ENCODE measurements at regions not wholly inside any gene's neighbourhood (a gene's known extent, or its start where the extent isn't known, plus 50 kb on each side); places are given as distances from the start of the nearest gene placed in this dataset.

GRCh38 chr15:31867536-31868442 is 162.5 kb upstream of the CHRNA7 start:
- H3K9me3 ChIP-seq, result no peaks in the 10 kb centered on the region
- 30 to 33% methylated on average over 23 to 24 of the region's 24 CpGs for WGBS, 2 donors
- no peak for DNase-seq (ENCODE audit: low spot score in 2 of 2)
- H3K4me3 ChIP-seq, result no peak overlapping the region
- peaks cover 0 to 12% (median 7%) of the 10 kb centered on the region in 4 donors for H3K4me1 ChIP-seq
- peak; percentile 46 to 76 (median 75) for TF ChIP-seq CTCF (IDR thresholded peaks at IDR 0.05)
- no peak for TF ChIP-seq EP300 (IDR thresholded peaks at IDR 0.05)
- H3K27ac ChIP-seq, result no peak overlapping the region
- H3K36me3 ChIP-seq, result no peaks in the 10 kb centered on the region
- no peaks in the 10 kb centered on the region for H3K27me3 ChIP-seq

- Histone ChIP-seq H3K9me3 (no peaks in the 10 kb centered on the region), H3K36me3 (no peaks in the 10 kb centered on the region), H3K27ac (peak overlapping the region in 1 of 4 donors; percentile 81), H3K27me3 (no peaks in the 10 kb centered on the region), H3K4me3 (peak overlapping the region; percentile 8 to 72 (median 45)), H3K4me1 (peaks cover 0 to 12% (median 7%) of the 10 kb centered on the region in 4 donors)
- DNase-seq (ENCODE audit: low spot score in 2 of 2), result no peak
- TF ChIP-seq CTCF (IDR thresholded peaks at IDR 0.05) (no peak), EP300 (IDR thresholded peaks at IDR 0.05) (no peak), POLR2A (IDR thresholded peaks at IDR 0.05) (no peak)
- WGBS, 2 donors, result 4 to 5% methylated on average over 3 to 31 of the region's 60 CpGs
These were observed 160.5 kb upstream of the CHRNA7 start for GRCh38 chr15:31869686-31870307.

- Histone ChIP-seq H3K9me3 (no peaks in the 10 kb centered on the region), H3K4me1 (peaks cover 0 to 12% (median 7%) of the 10 kb centered on the region in 4 donors), H3K27me3 (no peaks in the 10 kb centered on the region), H3K27ac (peak within 1 kb of the TSS; percentile 54 to 84 (median 78)), H3K36me3 (no peaks in the 10 kb centered on the region), H3K4me3 (peak within 1 kb of the TSS; percentile 54 to 72 (median 67))
- peak in 1 of 2 donors; percentile 38 for TF ChIP-seq EP300 (IDR thresholded peaks at IDR 0.05)
- TF ChIP-seq POLR2A (IDR thresholded peaks at IDR 0.05), result peak in 1 of 2 donors; percentile 46
- TF ChIP-seq CTCF (IDR thresholded peaks at IDR 0.05), result no peak
- DNase-seq (ENCODE audit: low spot score in 2 of 2), result peak; percentile 69 to 71
- 0 to 2% methylated on average over 12 to 46 of the region's 122 CpGs for WGBS, 2 donors
These were observed 159.8 kb upstream of the CHRNA7 start, which contains the start of gene OTUD7A for GRCh38 chr15:31870328-31871165. Gene OTUD7A (minus strand): TSS chr15:31870673.

GRCh38 chr15:31871166-31871886 is 159.0 kb upstream of the CHRNA7 start:
- TF ChIP-seq EP300 (IDR thresholded peaks at IDR 0.05) (no peak), CTCF (IDR thresholded peaks at IDR 0.05) (no peak), POLR2A (IDR thresholded peaks at IDR 0.05) (no peak)
- Histone ChIP-seq H3K36me3 (no peaks in the 10 kb centered on the region), H3K9me3 (no peaks in the 10 kb centered on the region), H3K27me3 (no peaks in the 10 kb centered on the region), H3K4me1 (peaks cover 0 to 12% (median 7%) of the 10 kb centered on the region in 4 donors), H3K4me3 (peak overlapping the region; percentile 54 to 72 (median 67)), H3K27ac (peak overlapping the region; percentile 54 to 84 (median 78))
- 49 to 53% methylated on average over 14 of the region's 14 CpGs for WGBS, 2 donors
- DNase-seq (ENCODE audit: low spot score in 2 of 2), result no peak
